H1 (cell line): ENCODE measurements at regions not wholly inside any gene's neighbourhood (a gene's known extent, or its start where the extent isn't known, plus 50 kb on each side); places are given as distances from the start of the nearest gene placed in this dataset.

Experiments
- BCL11A ChIP-seq, 2 experiments: IDR thresholded peaks; one replicate each; pipeline ENCODE4 v1.6.1; 2011; ENCODE audit warnings: low read depth in 2 of 2, low read length in 2 of 2, mild to moderate bottlenecking in 2 of 2
- CEBPB ChIP-seq: IDR thresholded peaks from 2 replicates; pipeline ENCODE4 v1.6.1; 2012; ENCODE audit warnings: low read depth, low read length
- EGR1 ChIP-seq: IDR thresholded peaks from 2 replicates; pipeline ENCODE4 v1.6.1; 2011; ENCODE audit warnings: low read depth, low read length, borderline replicate concordance
- EZH2 ChIP-seq: fragments of 200-600 bp; sonication (generic); IDR thresholded peaks from 2 replicates; pipeline ENCODE4 v1.7.1; 2012; ENCODE audit warnings: low read depth, mild to moderate bottlenecking, moderate library complexity, low read length, inconsistent platforms; ENCODE audit not compliant: severe bottlenecking
- GABPA ChIP-seq: IDR thresholded peaks from 2 replicates; pipeline ENCODE4 v1.6.1; 2011; ENCODE audit warnings: mild to moderate bottlenecking, low read length, moderate library complexity, borderline replicate concordance; ENCODE audit not compliant: insufficient read depth
- JUN ChIP-seq: IDR thresholded peaks from 2 replicates; pipeline ENCODE4 v1.6.1; 2011; ENCODE audit warnings: low read depth, mild to moderate bottlenecking, improper control_type of control experiment, low read length
- JUND ChIP-seq: IDR thresholded peaks from 2 replicates; pipeline ENCODE4 v1.6.1; 2011; ENCODE audit warnings: mild to moderate bottlenecking, improper control_type of control experiment, low read length
- POLR2A ChIP-seq, 2 experiments: IDR thresholded peaks; 1 replicate in 1 of 2; 2 replicates in 1 of 2; pipeline ENCODE4 v1.6.1; 2011; ENCODE audit warnings: low read depth in 2 of 2, low read length in 2 of 2, mild to moderate bottlenecking in 2 of 2; ENCODE audit errors: control extremely low read depth in 1 of 2
- SP4 ChIP-seq: IDR thresholded peaks from 2 replicates; pipeline ENCODE4 v1.6.1; 2012; ENCODE audit warnings: low read length, inconsistent platforms
- ZNF274 ChIP-seq: IDR thresholded peaks from 2 replicates; pipeline ENCODE4 v1.7.0; 2012; ENCODE audit warnings: low read length, borderline replicate concordance; ENCODE audit errors: extremely low read depth
- TF ChIP-seq, protein P1 (sequence below), 3 experiments: IDR thresholded peaks; 1 replicate in 2 of 3; 2 replicates in 1 of 3; pipeline versions ENCODE4 v1.5.1 to v1.6.1; 2011; ENCODE audit warnings: low read length in 3 of 3, mild to moderate bottlenecking in 3 of 3, inconsistent platforms in 2 of 3, low read depth in 1 of 3, moderate library complexity in 1 of 3; ENCODE audit not compliant: insufficient read depth in 1 of 3; ENCODE audit errors: control extremely low read depth in 1 of 3

DNA sequence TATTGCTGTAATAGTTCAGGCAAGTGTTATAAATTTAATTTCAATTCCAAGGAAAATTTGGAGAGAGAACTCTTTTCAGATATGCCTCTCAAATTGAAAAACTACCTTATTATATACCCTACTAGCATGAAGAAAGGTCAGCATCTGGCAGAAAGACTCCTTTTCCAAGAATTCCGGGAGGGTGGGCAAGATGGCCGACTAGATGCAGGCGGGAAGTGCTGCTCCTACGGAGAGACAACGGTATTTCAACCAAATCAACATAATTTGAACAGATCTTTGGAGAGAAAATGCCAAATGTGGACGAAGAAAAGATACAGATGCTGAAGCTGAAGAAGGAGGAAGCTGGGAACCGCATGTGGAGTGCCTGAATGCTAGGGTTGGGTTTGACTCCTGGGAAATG, 53.8 kb upstream of the INTU start:
- no peak for TF ChIP-seq POLR2A (IDR thresholded peaks at IDR 0.05; ENCODE audit: control extremely low read depth in 1 of 2, low read depth in 2 of 2, low read length in 2 of 2)
- no peak for TF ChIP-seq JUND
- TF ChIP-seq, protein P1, sequence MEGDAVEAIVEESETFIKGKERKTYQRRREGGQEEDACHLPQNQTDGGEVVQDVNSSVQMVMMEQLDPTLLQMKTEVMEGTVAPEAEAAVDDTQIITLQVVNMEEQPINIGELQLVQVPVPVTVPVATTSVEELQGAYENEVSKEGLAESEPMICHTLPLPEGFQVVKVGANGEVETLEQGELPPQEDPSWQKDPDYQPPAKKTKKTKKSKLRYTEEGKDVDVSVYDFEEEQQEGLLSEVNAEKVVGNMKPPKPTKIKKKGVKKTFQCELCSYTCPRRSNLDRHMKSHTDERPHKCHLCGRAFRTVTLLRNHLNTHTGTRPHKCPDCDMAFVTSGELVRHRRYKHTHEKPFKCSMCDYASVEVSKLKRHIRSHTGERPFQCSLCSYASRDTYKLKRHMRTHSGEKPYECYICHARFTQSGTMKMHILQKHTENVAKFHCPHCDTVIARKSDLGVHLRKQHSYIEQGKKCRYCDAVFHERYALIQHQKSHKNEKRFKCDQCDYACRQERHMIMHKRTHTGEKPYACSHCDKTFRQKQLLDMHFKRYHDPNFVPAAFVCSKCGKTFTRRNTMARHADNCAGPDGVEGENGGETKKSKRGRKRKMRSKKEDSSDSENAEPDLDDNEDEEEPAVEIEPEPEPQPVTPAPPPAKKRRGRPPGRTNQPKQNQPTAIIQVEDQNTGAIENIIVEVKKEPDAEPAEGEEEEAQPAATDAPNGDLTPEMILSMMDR (IDR thresholded peaks at IDR 0.05; ENCODE audit: control extremely low read depth in 1 of 3, insufficient read depth in 1 of 3, low read depth in 1 of 3, low read length in 3 of 3): no peak
- TF ChIP-seq CEBPB: no peak
- TF ChIP-seq JUN: no peak
- no peak for TF ChIP-seq BCL11A (IDR thresholded peaks at IDR 0.05; ENCODE audit: low read depth in 2 of 2, low read length in 2 of 2)
- no peak for TF ChIP-seq ZNF274
- no peak for TF ChIP-seq EGR1
- TF ChIP-seq EZH2: no peak
- no peak for TF ChIP-seq GABPA
- TF ChIP-seq SP4: no peak
